Retinal pigment epithelial cell (primary cell): ENCODE measurements at regions not wholly inside any gene's neighbourhood (a gene's known extent, or its start where the extent isn't known, plus 50 kb on each side); places are given as distances from the start of the nearest gene placed in this dataset.

Experiments used
- DNase-seq: peaks from one replicate; pipeline ENCODE4 v3.0.0-alpha.2; 2010; ENCODE audit warnings: low read depth
- H3K4me3 ChIP-seq: 2 replicates; pipeline ENCODE4 v1.5.1; 2011; ENCODE audit warnings: mild to moderate bottlenecking, low read length, control low read depth, moderate library complexity
- CTCF ChIP-seq: conservative IDR thresholded peaks from 2 replicates; pipeline ENCODE4 v1.5.1; 2011; ENCODE audit warnings: low read depth, low read length, control low read depth, inconsistent platforms

DNA sequence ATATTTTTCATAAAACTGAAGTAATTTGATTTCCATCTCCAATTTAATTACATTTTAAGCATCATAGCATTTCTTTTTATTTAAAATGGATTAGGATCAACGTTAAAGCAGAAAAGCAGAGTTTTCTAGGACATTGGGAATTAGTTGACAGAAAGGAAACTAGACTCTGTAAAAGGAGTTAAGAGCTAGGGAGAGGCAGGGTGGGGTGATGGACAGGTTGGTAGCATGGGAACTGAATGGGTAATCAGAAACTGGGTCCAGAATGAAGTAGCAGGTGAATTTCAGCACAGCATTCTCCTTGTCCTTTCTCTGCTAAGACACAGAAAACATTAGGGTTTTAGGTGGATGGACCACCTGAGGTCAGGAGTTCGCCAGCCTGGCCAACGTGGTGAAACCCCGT, 97.6 kb downstream of the ANAPC4 start:
- no peak for DNase-seq
- no peak overlapping the region for H3K4me3 ChIP-seq
- no peak for TF ChIP-seq CTCF

DNA sequence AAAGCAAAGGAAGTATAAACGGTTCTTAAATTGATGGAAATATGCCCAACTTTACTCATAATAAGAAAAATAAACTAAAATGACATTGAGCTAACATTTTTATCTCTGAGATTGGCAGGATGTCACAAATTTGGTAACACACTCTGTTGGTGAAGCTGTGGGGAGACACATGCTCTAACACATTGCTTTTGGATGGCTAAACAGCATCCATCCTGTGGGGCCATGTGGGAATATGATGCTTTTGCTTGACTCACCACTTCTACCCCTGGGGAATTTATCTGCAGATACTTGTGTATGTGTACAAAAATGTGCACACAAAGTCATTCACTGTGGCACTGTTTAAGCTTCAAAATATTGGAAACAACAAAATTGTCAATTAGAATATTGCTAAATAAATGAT, 100.2 kb downstream of the ANAPC4 start:
- no peak for DNase-seq
- no peak for TF ChIP-seq CTCF
- no peak overlapping the region for H3K4me3 ChIP-seq

DNA sequence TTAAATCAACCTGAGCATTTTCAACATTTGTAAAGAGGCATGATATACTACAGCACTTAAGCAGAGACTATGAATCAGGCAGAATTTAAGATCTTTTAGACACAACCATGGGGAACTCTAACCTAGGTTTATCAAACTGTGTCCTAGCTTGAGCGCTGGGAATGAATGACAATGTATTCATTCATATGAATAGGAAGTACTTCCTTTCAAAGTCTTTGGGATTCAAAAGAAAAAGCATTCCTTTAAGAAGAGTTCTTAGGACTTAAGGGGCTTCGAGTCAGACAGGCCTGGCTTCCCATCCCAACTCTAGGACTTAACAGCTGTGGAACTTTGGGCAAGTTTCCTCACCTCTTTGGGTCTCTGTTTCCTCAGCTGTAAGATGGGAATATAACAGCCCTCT, 104.6 kb downstream of the ANAPC4 start:
- no peak overlapping the region for H3K4me3 ChIP-seq
- no peak for DNase-seq
- TF ChIP-seq CTCF: no peak

- no peak for TF ChIP-seq CTCF
- no peak for DNase-seq
Measured at GRCh38 chr4:25484243-25484721, 107.2 kb downstream of the ANAPC4 start.

GRCh38 chr4:25485104-25485503, 108.0 kb downstream of the ANAPC4 start:
- no peak overlapping the region for H3K4me3 ChIP-seq
- no peak for DNase-seq
- TF ChIP-seq CTCF: no peak

More at GRCh38 chr4:25484243-25484721, 107.2 kb downstream of the ANAPC4 start:
- H3K4me3 ChIP-seq: no peak overlapping the region

DNA sequence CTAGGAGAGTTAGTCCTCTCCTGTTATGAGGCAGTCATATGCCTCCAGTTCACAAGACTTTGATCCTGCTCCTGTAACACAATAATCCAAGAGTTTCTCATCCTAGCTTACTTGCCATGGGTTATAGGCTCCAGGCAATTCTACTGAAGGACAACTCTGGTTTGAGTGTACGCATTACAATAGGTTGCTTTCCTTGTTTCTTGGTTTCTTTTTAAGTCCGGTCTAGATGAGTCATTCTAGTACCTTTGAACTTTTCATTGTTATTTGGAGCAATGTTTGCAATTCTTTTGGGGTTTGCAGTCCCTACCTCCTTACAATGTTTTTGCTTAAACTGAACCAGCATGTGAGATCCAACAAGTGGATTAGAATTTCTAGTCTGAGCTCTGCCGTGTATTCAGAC, 109.1 kb downstream of the ANAPC4 start:
- no peak for DNase-seq

More for the DNA sequence above, 109.1 kb downstream of the ANAPC4 start:
- TF ChIP-seq CTCF: no peak
- no peak overlapping the region for H3K4me3 ChIP-seq
